Upper lobe of left lung (tissue), 6 donors: ENCODE measurements at regions not wholly inside any gene's neighbourhood (a gene's known extent, or its start where the extent isn't known, plus 50 kb on each side); places are given as distances from the start of the nearest gene placed in this dataset.

Experiments used
- ATAC-seq, 2 donors: fragments of 200-7000 bp; cut with Tn5 transposase; one replicate each; pipeline ENCODE4 v1.9.1; 2022; ENCODE audit warnings: mild to moderate bottlenecking in 2 of 2, moderate library complexity in 2 of 2; ENCODE audit not compliant: low FRiP score in 2 of 2
- DNase-seq, 2 donors: peaks; one replicate each; pipeline ENCODE4 v3.0.0-alpha.2; 2019 to 2020
- H3K27ac ChIP-seq, 4 donors: fragments of 200-600 bp; sonication (generic); one replicate each; pipeline ENCODE4 v1.5.1; 2016 to 2019
- H3K27me3 ChIP-seq, 4 donors: fragments of 200-600 bp; sonication (generic); one replicate each; pipeline ENCODE4 v1.5.1; 2017 to 2019
- H3K36me3 ChIP-seq, 4 donors: fragments of 200-600 bp; sonication (generic); one replicate each; pipeline ENCODE4 v1.5.1; 2016 to 2019
- H3K4me1 ChIP-seq, 4 donors: fragments of 200-600 bp; sonication (generic); one replicate each; pipeline ENCODE4 v1.5.1; 2018 to 2019
- H3K4me3 ChIP-seq, 4 donors: fragments of 200-600 bp; sonication (generic); one replicate each; pipeline ENCODE4 v1.5.1; 2017 to 2019; ENCODE audit warnings: mild to moderate bottlenecking in 2 of 4, moderate library complexity in 1 of 4
- H3K9me3 ChIP-seq, 4 donors: fragments of 200-600 bp; sonication (generic); one replicate each; pipeline ENCODE4 v1.5.1; 2018 to 2019
- CTCF ChIP-seq, 6 experiments: fragments of 450-650 bp in 4 of 6; fragments of 200-600 bp in 2 of 6; sonication (generic) in 2 of 6; IDR thresholded peaks; one replicate each; pipeline ENCODE4 v1.5.1; 2016 to 2019; ENCODE audit warnings: antibody characterized with exemption in 6 of 6
- EP300 ChIP-seq, 4 donors: sonication (generic); formaldehyde crosslinking; IDR thresholded peaks; one replicate each; pipeline ENCODE4 v1.5.1; 2017; ENCODE audit warnings: antibody characterized with exemption in 4 of 4, control low read depth in 2 of 4
- POLR2A ChIP-seq, 4 donors: fragments of 450-650 bp; IDR thresholded peaks; one replicate each; pipeline ENCODE4 v1.5.1; 2016 to 2017; ENCODE audit warnings: antibody characterized with exemption in 4 of 4, mild to moderate bottlenecking in 2 of 4
- POLR2AphosphoS5 ChIP-seq, 2 donors: sonication (generic); formaldehyde crosslinking; IDR thresholded peaks; one replicate each; pipeline ENCODE4 v1.5.1; 2017; ENCODE audit warnings: antibody characterized with exemption in 2 of 2
- WGBS, 2 donors: methylation state at CpG; one replicate each; pipeline ENCODE4 v1.1.5; 2017 to 2018; 5-methylcytosine and 5-hydroxymethylcytosine counted together
- donor health status: DM: no; HTN: no; CAD: no; lungs with moderate emphysema.
- donor health status: DM: no; HTN: yes; CAD: no; lungs with severe emphysema.

GRCh38 chrX:113075521-113075920 is 234.9 kb upstream of the AMOT start:
- no peaks in the 10 kb centered on the region for H3K27me3 ChIP-seq
- TF ChIP-seq POLR2AphosphoS5 (IDR thresholded peaks at IDR 0.05), result no peak
- no peak for TF ChIP-seq POLR2A (IDR thresholded peaks at IDR 0.05)
- TF ChIP-seq EP300 (IDR thresholded peaks at IDR 0.05), result no peak
- TF ChIP-seq CTCF (IDR thresholded peaks at IDR 0.05), result no peak
- H3K36me3 ChIP-seq, result no peaks in the 10 kb centered on the region
- H3K4me1 ChIP-seq, result no peaks in the 10 kb centered on the region
- ATAC-seq (no peak), DNase-seq (no peak)
- H3K4me3 ChIP-seq, result no peak overlapping the region
- H3K27ac ChIP-seq, result no peak overlapping the region
- no peaks in the 10 kb centered on the region for H3K9me3 ChIP-seq

- Histone ChIP-seq H3K4me3 (no peak overlapping the region), H3K27ac (no peak overlapping the region), H3K27me3 (no peaks in the 10 kb centered on the region), H3K4me1 (no peaks in the 10 kb centered on the region), H3K9me3 (peaks cover 0 to 12% (median 0%) of the 10 kb centered on the region in 4 donors), H3K36me3 (no peaks in the 10 kb centered on the region)
- TF ChIP-seq POLR2AphosphoS5 (IDR thresholded peaks at IDR 0.05) (no peak), CTCF (IDR thresholded peaks at IDR 0.05) (no peak), EP300 (IDR thresholded peaks at IDR 0.05) (no peak), POLR2A (IDR thresholded peaks at IDR 0.05) (no peak)
- no peak for DNase-seq
- 64 to 80% methylated on average over 1 of the region's 1 CpG for WGBS, 2 donors
- no peak for ATAC-seq
These were observed 219.1 kb upstream of the AMOT start for GRCh38 chrX:113059714-113060113.

- H3K4me1 ChIP-seq, result no peaks in the 10 kb centered on the region
- H3K27me3 ChIP-seq, result no peaks in the 10 kb centered on the region
- WGBS, 2 donors, result 74 to 89% methylated on average over 6 of the region's 6 CpGs
- H3K9me3 ChIP-seq, result peaks cover 0 to 7% (median 0%) of the 10 kb centered on the region in 4 donors
- TF ChIP-seq POLR2A (IDR thresholded peaks at IDR 0.05) (no peak), POLR2AphosphoS5 (IDR thresholded peaks at IDR 0.05) (no peak), EP300 (IDR thresholded peaks at IDR 0.05) (no peak), CTCF (IDR thresholded peaks at IDR 0.05) (no peak)
- H3K27ac ChIP-seq, result no peak overlapping the region
- no peak overlapping the region for H3K4me3 ChIP-seq
- no peaks in the 10 kb centered on the region for H3K36me3 ChIP-seq
- no peak for ATAC-seq
- no peak for DNase-seq
These were observed 218.0 kb upstream of the AMOT start for GRCh38 chrX:113058634-113059033.

GRCh38 chrX:113048896-113049295 is 208.3 kb upstream of the AMOT start:
- Histone ChIP-seq H3K9me3 (no peaks in the 10 kb centered on the region), H3K27ac (no peak overlapping the region), H3K36me3 (no peaks in the 10 kb centered on the region), H3K4me1 (no peaks in the 10 kb centered on the region), H3K27me3 (no peaks in the 10 kb centered on the region), H3K4me3 (no peak overlapping the region)
- DNase-seq (no peak), ATAC-seq (no peak)
- TF ChIP-seq POLR2AphosphoS5 (IDR thresholded peaks at IDR 0.05) (no peak), CTCF (IDR thresholded peaks at IDR 0.05) (no peak), EP300 (IDR thresholded peaks at IDR 0.05) (no peak), POLR2A (IDR thresholded peaks at IDR 0.05) (no peak)
- WGBS, 2 donors, result 64 to 89% methylated on average over 1 of the region's 1 CpG

- no peak overlapping the region for H3K4me3 ChIP-seq
- H3K9me3 ChIP-seq, result no peaks in the 10 kb centered on the region
- ATAC-seq (no peak), DNase-seq (no peak)
- whole genome bisulfite sequencing, 2 donors, result 87 to 91% methylated on average over 2 of the region's 2 CpGs
- H3K27ac ChIP-seq, result no peak overlapping the region
- H3K4me1 ChIP-seq, result no peaks in the 10 kb centered on the region
- TF ChIP-seq EP300 (IDR thresholded peaks at IDR 0.05) (no peak), POLR2AphosphoS5 (IDR thresholded peaks at IDR 0.05) (no peak), POLR2A (IDR thresholded peaks at IDR 0.05) (no peak), CTCF (IDR thresholded peaks at IDR 0.05) (no peak)
- H3K36me3 ChIP-seq, result no peaks in the 10 kb centered on the region
- H3K27me3 ChIP-seq, result no peaks in the 10 kb centered on the region
These were observed 207.8 kb upstream of the AMOT start for GRCh38 chrX:113048480-113048879.
